Heart right ventricle (tissue), 16 donors: ENCODE measurements at regions not wholly inside any gene's neighbourhood (a gene's known extent, or its start where the extent isn't known, plus 50 kb on each side); places are given as distances from the start of the nearest gene placed in this dataset.

Source experiments
- ATAC-seq, 8 donors: fragments of 200-7000 bp; cut with Tn5 transposase; one replicate each; pipeline ENCODE4 v1.9.1; 2020; ENCODE audit warnings: mild to moderate bottlenecking in 8 of 8, moderate library complexity in 8 of 8, moderate number of reproducible peaks in 1 of 8
- DNase-seq, 2 donors: peaks; one replicate each; pipeline ENCODE4 v3.0.0-alpha.2; 2020
- H3K27ac ChIP-seq, 10 donors: fragments of 200-600 bp; sonication (generic) in 2 of 10; one replicate each; pipeline versions ENCODE4 v1.5.0 to v1.8.0; 2020 to 2022; ENCODE audit warnings: mild to moderate bottlenecking in 3 of 10
- H3K27me3 ChIP-seq, 7 donors: fragments of 200-600 bp; one replicate each; pipeline ENCODE4 v1.8.0; 2021 to 2022; ENCODE audit warnings: mild to moderate bottlenecking in 2 of 7
- H3K36me3 ChIP-seq, 9 donors: fragments of 200-600 bp; sonication (generic) in 1 of 9; one replicate each; pipeline versions ENCODE4 v1.5.0 to v1.8.0; 2020 to 2022; ENCODE audit warnings: mild to moderate bottlenecking in 2 of 9
- H3K4me1 ChIP-seq, 9 donors: fragments of 200-600 bp; sonication (generic) in 1 of 9; one replicate each; pipeline versions ENCODE4 v1.5.0 to v1.8.0; 2020 to 2022; ENCODE audit warnings: mild to moderate bottlenecking in 4 of 9
- H3K4me3 ChIP-seq, 10 donors: fragments of 200-600 bp; sonication (generic) in 2 of 10; one replicate each; pipeline versions ENCODE4 v1.5.0 to v1.8.0; 2020 to 2022; ENCODE audit warnings: mild to moderate bottlenecking in 7 of 10, moderate library complexity in 2 of 10
- H3K9me3 ChIP-seq, 11 donors: fragments of 200-600 bp in 10 of 11; sonication (generic) in 2 of 11; one replicate each; pipeline versions ENCODE4 v1.5.0 to v1.8.0; 2013 to 2022; ENCODE audit warnings: mild to moderate bottlenecking in 2 of 11, control low read depth in 1 of 11, moderate library complexity in 1 of 11
- WGBS, 2 donors: extraction: QIAGEN DNeasy Blood & Tissue Kit; methylation state at CpG; one replicate each; pipeline ENCODE4 v1.1.7; 2013; ENCODE audit warnings: inconsistent platforms in 1 of 2; 5-methylcytosine and 5-hydroxymethylcytosine counted together
- intact Hi-C, 10 donors: fragments of 100-400 bp; cut with DNase I; formaldehyde crosslinking; loops; one replicate each; pipeline versions ENCODE4 v1.11.1 to v1.14.2; 2022
- TF ChIP-seq, protein P1 (sequence below), 9 donors: fragments of 200-600 bp; sonication (generic) in 2 of 9; IDR thresholded peaks; one replicate each; pipeline versions ENCODE4 v1.5.0 to v1.8.0; 2021 to 2022; ENCODE audit warnings: antibody characterized with exemption in 9 of 9, mild to moderate bottlenecking in 5 of 9, moderate library complexity in 1 of 9
- donor health status: Arrhythmogenic right ventricular cardiomyopathy.
- donor health status: ischemic (EF 13 %, LVEDD 7.1; RV severe dilation, severe dysfunction).
- donor health status: healthy with polysubstance abuse.
- donor health status: DM: no; HTN: yes; CAD: no.
- donor health status: DM: no; HTN: no; CAD: no.
- donor health status: ischemic (EF 25% LVEDD 6.9; RV normal size, moderate dysfunction).
- donor health status: ischemic (EF 25% LVEDD 5.7; RV mildly dilated, moderate dysfunction).
- donor health status: healthy.
- donor health status: DM: yes; HTN: yes; CAD: no.
- donor health status: Ischemic cardiomyopathy.
- donor health status: ischemic (EF 35%, LVEDD 5.7; RV mildly dilated, moderate dysfunction).
- donor health status: nonischemic (EF 11% LVEDD 7.7; RV severe dilation, severe dysfunction).
- donor health status: DM: yes; HTN: yes; CAD: no.
- donor health status: PGD.
- donor health status: ischemic (EF 29% LVEDD 5.4; RV normal size, mild dysfunction).
- donor health status: nonischemic (EF 23%, LVEDD 6.1; RV moderate dilation, normal function).

DNA sequence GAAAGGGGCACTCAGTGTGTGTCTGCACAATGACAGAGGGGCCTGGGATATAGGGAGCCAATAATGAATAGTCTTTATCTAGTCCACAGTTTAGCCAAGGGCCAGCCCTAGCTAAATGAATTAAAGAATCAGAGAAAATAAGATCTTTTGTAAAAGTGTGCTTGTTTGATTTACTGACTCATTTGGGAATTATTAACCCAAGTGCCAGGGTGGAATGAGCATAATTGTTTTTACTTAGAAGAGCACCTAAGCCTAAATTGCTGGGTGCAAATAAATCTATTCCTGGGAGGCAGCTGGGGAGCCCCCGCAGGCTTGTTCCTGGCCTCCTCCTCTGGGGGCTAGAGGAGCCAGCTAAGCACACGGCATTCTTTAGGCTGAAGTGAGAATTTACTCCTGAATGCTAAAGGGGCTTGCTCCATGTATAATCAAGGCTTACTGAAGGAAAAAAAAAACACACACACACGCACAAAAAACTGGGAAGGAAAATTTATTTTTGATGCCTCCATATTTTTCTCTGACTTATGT lies 405.3 kb upstream of the SUCLG2 start:
- Histone ChIP-seq H3K9me3 (no peaks in the 10 kb centered on the region), H3K36me3 (no peaks in the 10 kb centered on the region), H3K4me3 (no peak overlapping the region), H3K4me1 (no peaks in the 10 kb centered on the region), H3K27me3 (peaks cover 0 to 3% (median 0%) of the 10 kb centered on the region in 7 donors), H3K27ac (no peak overlapping the region)
- TF ChIP-seq, protein P1, sequence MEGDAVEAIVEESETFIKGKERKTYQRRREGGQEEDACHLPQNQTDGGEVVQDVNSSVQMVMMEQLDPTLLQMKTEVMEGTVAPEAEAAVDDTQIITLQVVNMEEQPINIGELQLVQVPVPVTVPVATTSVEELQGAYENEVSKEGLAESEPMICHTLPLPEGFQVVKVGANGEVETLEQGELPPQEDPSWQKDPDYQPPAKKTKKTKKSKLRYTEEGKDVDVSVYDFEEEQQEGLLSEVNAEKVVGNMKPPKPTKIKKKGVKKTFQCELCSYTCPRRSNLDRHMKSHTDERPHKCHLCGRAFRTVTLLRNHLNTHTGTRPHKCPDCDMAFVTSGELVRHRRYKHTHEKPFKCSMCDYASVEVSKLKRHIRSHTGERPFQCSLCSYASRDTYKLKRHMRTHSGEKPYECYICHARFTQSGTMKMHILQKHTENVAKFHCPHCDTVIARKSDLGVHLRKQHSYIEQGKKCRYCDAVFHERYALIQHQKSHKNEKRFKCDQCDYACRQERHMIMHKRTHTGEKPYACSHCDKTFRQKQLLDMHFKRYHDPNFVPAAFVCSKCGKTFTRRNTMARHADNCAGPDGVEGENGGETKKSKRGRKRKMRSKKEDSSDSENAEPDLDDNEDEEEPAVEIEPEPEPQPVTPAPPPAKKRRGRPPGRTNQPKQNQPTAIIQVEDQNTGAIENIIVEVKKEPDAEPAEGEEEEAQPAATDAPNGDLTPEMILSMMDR (IDR thresholded peaks at IDR 0.05) = no peak
- DNase-seq (no peak), ATAC-seq (no peak)
- WGBS, 2 donors = 69 to 77% methylated on average over 3 of the region's 3 CpGs
- intact Hi-C loops = no loop called here

DNA sequence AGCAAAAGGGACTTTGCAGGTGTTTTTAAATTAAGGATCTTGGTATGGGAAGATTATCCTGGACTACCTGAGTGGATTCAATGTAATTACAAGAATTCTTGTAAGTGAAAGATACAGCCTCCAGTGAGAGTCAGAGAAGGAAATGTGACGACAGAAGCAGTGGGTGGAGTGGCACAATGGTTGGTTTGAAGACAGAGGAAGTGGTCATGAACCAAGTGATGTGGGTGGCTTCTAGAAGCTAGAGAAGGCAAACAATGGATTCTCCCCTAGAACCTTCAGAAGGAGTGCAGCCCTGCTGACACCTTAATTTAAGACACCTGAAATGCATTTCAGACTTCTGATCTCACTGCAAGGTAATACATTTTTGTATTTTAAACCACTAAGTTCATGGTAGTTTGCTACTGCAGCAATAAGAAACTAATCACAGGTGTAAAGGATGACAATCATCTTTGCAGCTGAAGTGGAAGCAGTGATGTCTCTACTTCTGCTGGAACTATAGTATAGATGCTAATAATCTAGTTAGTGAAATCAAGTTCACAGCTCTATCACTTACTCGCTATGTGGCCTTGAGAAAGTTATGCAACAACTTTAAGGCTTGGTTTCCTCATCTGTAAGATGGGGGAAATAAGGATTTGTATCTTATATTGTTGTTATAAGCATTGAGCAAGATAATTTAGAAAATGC lies 403.4 kb upstream of the SUCLG2 start:
- no peak overlapping the region for H3K27ac ChIP-seq
- no peak for DNase-seq
- TF ChIP-seq, protein P1 (IDR thresholded peaks at IDR 0.05) = no peak
- intact Hi-C loops = no loop called here
- H3K4me1 ChIP-seq = no peaks in the 10 kb centered on the region
- WGBS, 2 donors = 45 to 63% methylated on average over 2 of the region's 2 CpGs
- H3K9me3 ChIP-seq = no peaks in the 10 kb centered on the region
- H3K36me3 ChIP-seq = no peaks in the 10 kb centered on the region
- ATAC-seq = no peak
- no peak overlapping the region for H3K4me3 ChIP-seq
- H3K27me3 ChIP-seq = peaks cover 0 to 3% (median 0%) of the 10 kb centered on the region in 7 donors

DNA sequence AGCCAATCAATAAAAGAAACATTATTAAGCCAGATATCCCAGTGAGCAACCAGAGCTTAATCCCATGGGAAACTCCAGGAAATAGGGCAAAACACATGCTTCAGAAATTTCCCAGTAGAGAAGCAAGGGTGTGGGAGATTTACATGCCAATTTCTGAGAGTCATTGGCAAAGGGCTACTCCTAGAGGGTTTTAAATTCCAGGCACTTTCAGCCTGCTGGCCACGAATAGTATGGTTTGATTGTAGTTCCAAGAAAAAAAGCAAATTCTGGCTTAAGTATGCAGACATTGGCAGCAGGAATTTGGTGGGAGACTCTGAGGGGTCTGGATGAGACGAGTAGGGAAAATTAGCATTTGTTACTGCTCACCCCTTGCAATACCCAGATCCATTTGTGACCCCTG lies 402.1 kb upstream of the SUCLG2 start:
- no peaks in the 10 kb centered on the region for H3K4me1 ChIP-seq
- ATAC-seq (no peak), DNase-seq (no peak)
- H3K9me3 ChIP-seq = no peaks in the 10 kb centered on the region
- H3K36me3 ChIP-seq = no peaks in the 10 kb centered on the region
- TF ChIP-seq, protein P1 (IDR thresholded peaks at IDR 0.05) = no peak
- H3K27me3 ChIP-seq = peaks cover 0 to 3% (median 0%) of the 10 kb centered on the region in 7 donors
- WGBS, 2 donors = 39 to 51% methylated on average over 2 of the region's 2 CpGs
- intact Hi-C loops = no loop called here
- no peak overlapping the region for H3K27ac ChIP-seq
- no peak overlapping the region for H3K4me3 ChIP-seq

DNA sequence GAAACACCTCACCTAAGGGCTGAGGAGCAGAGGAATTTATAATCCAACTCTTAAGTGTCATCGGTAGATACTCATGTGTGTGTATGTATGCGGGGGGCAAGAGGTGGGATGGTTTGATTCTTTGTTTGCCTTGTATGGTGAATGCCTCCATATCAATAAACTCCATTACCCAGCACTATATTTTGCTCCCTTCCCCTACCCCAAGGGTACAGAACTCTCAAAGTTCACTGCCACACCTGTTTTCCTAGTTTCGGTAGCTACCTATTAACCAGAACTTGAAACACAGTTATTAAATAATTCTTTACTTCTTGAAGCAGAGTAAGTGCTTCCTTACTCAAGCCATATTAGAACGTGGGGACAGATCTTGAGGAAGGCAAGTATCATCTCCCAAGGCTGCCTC lies 400.8 kb upstream of the SUCLG2 start:
- intact Hi-C loops = no loop called here
- ATAC-seq (no peak), DNase-seq (no peak)

More for the DNA sequence above, 400.8 kb upstream of the SUCLG2 start:
- H3K9me3 ChIP-seq = no peaks in the 10 kb centered on the region
- H3K36me3 ChIP-seq = no peaks in the 10 kb centered on the region
- TF ChIP-seq, protein P1 (IDR thresholded peaks at IDR 0.05) = no peak
- H3K27ac ChIP-seq = no peak overlapping the region
- H3K27me3 ChIP-seq = peaks cover 0 to 3% (median 0%) of the 10 kb centered on the region in 7 donors
- no peak overlapping the region for H3K4me3 ChIP-seq
- WGBS, 2 donors = 84 to 85% methylated on average over 4 of the region's 4 CpGs
- H3K4me1 ChIP-seq = no peaks in the 10 kb centered on the region
